PFSK-1 (cell line): ENCODE measurements at regions not wholly inside any gene's neighbourhood (a gene's known extent, or its start where the extent isn't known, plus 50 kb on each side); places are given as distances from the start of the nearest gene placed in this dataset.

Experiments
- FOXP2 ChIP-seq: optimal IDR thresholded peaks from 2 replicates; pipeline ENCODE3; 2011; ENCODE audit warnings: borderline replicate concordance, control low read depth, inconsistent platforms; ENCODE audit not compliant: insufficient read depth; ENCODE audit errors: extremely low read length, extremely low read depth
- POLR2AphosphoS5 ChIP-seq: IDR thresholded peaks from 2 replicates; pipeline ENCODE4 v1.6.1; 2012; ENCODE audit warnings: low read depth, mild to moderate bottlenecking, control low read depth, low read length, moderate library complexity
- REST ChIP-seq, 2 experiments: IDR thresholded peaks; 2 replicates each; pipeline versions ENCODE4 v1.6.1 to v1.8.0; 2011 to 2012; ENCODE audit warnings: low read depth in 2 of 2, low read length in 2 of 2, control low read depth in 1 of 2, inconsistent platforms in 1 of 2, mild to moderate bottlenecking in 1 of 2, moderate library complexity in 1 of 2; ENCODE audit not compliant: insufficient read depth in 1 of 2
- SIN3A ChIP-seq: IDR thresholded peaks from 2 replicates; pipeline ENCODE4 v1.6.1; 2012; ENCODE audit warnings: mild to moderate bottlenecking, low read length, moderate library complexity, borderline replicate concordance; ENCODE audit not compliant: insufficient read depth
- TAF1 ChIP-seq: IDR thresholded peaks from 2 replicates; pipeline ENCODE4 v1.6.1; 2012; ENCODE audit warnings: low read length, control low read depth, borderline replicate concordance; ENCODE audit not compliant: insufficient read depth

- TF ChIP-seq SIN3A: no peak
- TF ChIP-seq TAF1: no peak
- no peak for TF ChIP-seq REST (IDR thresholded peaks at IDR 0.05; ENCODE audit: insufficient read depth in 1 of 2, low read depth in 2 of 2, low read length in 2 of 2)
- TF ChIP-seq POLR2AphosphoS5: no peak
- TF ChIP-seq FOXP2: no peak
Measured at GRCh38 chr11:69893631-69894030, 74.4 kb upstream of the FGF3 start.

GRCh38 chr11:69894181-69894611, 75.0 kb upstream of the FGF3 start:
- TF ChIP-seq FOXP2 (no peak), TAF1 (no peak), REST (IDR thresholded peaks at IDR 0.05; ENCODE audit: insufficient read depth in 1 of 2, low read depth in 2 of 2, low read length in 2 of 2) (no peak), SIN3A (no peak), POLR2AphosphoS5 (no peak)

GRCh38 chr11:69894648-69895047, 75.4 kb upstream of the FGF3 start:
- TF ChIP-seq REST (IDR thresholded peaks at IDR 0.05; ENCODE audit: insufficient read depth in 1 of 2, low read depth in 2 of 2, low read length in 2 of 2): no peak

GRCh38 chr11:69896250-69896649, 77.0 kb upstream of the FGF3 start:
- TF ChIP-seq FOXP2 (no peak), SIN3A (no peak), REST (IDR thresholded peaks at IDR 0.05; ENCODE audit: insufficient read depth in 1 of 2, low read depth in 2 of 2, low read length in 2 of 2) (no peak), POLR2AphosphoS5 (no peak), TAF1 (no peak)

- TF ChIP-seq FOXP2 (no peak), POLR2AphosphoS5 (no peak), REST (IDR thresholded peaks at IDR 0.05; ENCODE audit: insufficient read depth in 1 of 2, low read depth in 2 of 2, low read length in 2 of 2) (no peak), SIN3A (no peak), TAF1 (no peak)
Measured at GRCh38 chr11:69898123-69898522, 78.9 kb upstream of the FGF3 start.
